LHCN-M2 (cell line): ENCODE measurements at regions not wholly inside any gene's neighbourhood (a gene's known extent, or its start where the extent isn't known, plus 50 kb on each side); places are given as distances from the start of the nearest gene placed in this dataset.
"Not testable (repeated sequence)": the region's sequence is repeated elsewhere in the genome, so short reads cannot be mapped to it uniquely, and the experiment has no call there.

Experiments
- DNase-seq: peaks from one replicate; pipeline ENCODE4 v3.0.0-alpha.2; 2012; ENCODE audit warnings: low read depth

DNA sequence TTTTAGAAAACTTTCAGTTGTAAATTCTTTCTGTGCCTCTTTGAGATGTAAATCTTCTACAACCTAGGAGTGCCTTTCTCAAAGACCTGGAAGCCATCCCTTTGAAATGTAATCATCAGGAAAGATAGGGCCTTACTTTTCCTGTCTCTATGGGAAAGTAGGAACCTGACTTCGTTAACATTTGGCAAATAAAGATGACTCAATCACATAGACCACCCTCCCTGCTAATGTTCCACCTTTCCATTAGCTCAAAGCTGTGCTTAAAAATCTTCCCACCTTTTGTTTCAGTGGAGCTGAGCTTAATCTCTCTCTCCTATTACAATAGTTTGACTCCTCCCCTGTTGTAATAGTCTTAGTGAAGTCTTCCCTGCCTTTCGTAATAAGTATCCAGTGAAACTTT is 247.7 kb downstream of the OLFM4 start:
- DNase-seq: no peak

DNA sequence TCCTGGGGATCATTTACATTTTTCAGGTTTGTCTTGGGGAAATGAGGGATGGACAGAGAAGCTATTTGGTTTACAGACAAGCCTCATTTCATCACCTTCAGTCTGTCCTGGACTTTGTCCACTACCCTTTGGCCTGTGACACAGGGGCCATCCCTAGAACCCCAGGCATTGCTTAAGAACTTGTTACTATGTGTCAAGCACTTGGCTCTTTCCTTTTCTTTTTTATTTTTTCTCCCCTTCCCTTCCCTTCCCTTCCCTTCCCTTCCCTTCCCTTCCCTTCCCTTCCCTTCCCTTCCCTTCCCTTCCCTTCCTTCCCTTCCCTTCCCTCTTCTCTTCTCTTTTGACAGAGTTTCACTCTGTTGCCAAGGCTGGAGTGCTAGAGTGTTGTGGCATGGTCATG is 253.1 kb downstream of the OLFM4 start:
- DNase-seq: no peak

DNA sequence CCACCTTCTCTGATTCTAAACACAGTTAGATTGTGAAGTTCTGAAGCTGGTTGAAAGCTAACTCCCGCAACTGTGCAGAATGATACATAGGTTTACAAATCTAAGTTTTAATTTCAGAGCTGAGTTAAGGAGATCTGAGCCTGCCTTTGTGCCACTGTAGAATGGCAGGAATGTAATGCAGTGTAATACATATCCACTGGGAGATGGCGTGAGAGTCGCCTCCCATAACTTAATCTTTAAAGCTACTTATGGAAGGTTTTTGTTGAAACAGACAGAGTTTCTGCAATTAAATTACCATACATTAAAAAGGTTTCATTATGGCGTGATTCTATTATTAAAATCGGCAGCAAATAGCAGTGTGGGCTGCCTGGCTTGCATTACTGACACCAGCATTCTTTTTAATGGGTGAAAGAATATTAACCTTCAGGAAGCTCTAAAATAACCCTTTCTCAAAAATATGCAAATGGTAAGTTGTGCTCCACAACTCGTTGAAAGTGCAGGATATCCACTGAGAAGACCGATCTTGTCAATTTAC is 257.4 kb downstream of the OLFM4 start:
- DNase-seq: no peak

DNA sequence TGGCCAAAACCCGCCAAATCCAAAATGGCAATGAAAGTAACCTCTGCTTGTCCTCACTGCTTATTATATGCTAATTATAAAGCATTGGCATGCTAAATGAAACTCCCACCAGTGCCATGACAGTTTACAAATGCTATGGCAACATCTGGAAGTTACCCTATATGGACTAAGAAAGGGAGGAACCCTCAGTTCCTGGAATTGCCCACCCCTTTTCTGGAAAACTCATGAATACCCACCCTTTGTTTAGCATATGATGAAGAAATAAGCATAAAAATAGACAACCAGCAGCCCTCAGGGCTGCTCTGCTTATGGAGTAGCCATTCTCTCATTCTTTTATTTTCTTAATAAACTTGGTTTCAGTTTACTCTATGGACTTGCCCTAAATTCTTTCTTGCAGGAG is 269.8 kb downstream of the OLFM4 start:
- DNase-seq: no peak

DNA sequence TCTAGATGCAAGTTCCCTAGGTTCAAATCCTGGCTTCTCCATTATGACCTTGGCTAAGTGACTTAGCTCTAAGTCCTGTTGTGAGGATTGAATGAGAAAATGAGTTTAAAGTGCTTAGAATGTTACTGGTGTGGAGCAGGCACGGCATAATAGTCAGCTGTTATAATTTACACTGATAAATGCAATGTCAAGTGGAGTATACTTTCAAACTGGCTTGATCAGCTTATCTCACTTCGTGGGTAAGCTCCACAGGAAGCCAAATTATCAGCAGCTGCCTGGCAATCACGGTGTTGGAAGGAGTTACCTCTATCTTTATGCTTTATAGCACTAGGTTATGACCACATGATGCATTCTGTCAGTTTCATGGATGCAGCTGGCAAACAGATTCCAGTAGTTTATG is 272.8 kb downstream of the OLFM4 start:
- DNase-seq: no peak

DNA sequence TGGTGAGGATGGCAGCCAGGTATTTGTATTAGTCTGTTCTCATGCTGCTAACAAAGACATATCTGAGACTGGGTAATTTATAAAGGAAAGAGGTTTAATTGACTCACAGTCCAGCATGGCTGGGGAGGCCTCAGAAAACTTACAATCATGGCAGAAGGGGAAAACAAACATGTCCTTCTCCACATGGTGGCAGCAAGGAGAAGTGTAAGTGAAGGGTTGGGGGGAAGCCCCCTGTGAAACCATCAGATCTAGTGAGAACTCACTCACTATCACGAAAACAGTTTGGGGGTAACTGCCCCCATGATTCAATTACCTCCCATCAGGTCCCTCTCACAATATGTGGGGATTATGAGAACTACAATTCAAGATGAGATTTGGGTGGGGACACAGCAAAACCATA is 276.8 kb downstream of the OLFM4 start:
- not testable (repeated sequence) for DNase-seq

DNA sequence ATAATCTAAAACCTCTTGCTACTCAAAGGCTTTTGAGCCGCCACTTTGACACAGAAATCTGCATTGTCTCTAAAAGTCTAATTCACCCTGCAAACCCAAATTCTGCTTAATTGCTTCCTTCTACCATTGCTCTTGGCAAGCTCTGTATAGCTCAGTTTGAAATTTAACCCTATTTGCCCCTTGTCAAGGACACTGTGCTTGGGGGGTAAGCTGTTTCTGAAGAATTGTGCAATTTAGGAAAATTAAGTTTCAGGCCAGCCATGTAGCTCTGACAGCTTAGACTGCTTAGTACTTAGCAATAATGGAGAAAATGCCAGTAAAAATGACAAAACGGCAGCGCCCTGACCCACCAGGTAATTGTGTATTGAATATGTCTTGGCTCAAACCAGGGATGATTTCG is 282.2 kb downstream of the OLFM4 start:
- DNase-seq: no peak

DNA sequence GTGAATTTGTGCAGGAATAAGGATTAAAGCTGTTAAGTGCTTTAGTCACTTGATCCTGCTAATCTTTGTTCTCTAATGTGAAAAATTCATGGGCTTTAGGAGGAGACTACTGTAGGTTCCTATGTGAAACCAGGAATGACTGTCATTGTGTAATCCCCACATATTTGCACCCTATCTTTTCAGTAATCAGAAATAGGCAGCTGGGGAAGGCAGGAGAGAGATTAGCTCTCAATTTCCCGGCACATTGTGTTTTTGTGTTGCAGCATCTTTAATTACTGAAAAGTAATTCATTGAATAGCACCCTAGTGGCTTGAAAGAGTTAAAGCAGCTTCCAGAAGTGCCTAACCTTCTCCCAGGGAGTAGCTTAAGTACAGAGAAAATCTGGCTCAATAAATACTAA is 282.9 kb downstream of the OLFM4 start:
- DNase-seq: no peak

DNA sequence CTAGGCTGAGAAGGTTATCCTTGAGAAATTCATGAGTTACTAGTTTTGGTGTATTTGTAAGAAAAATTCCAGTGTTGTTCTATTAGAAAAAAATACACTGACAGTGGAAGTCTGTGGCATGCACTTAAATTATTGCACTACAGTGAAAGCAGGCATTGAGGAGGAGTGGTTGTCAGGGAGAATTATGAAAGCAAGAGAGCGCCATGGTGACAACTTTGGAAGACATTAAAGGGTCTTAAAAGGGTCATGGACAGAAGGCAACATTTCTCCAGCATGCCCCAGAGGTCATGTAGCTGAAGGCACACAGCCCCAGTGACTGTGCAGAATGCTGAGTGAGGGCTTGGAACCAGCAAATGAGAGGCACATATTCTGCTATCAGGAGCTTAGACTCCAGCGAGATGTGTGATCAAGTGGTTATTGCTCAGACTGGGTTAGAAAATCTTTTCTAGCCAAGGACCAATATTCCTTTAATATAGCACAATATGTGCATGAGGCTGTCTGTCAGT is 292.7 kb downstream of the OLFM4 start:
- DNase-seq: no peak

DNA sequence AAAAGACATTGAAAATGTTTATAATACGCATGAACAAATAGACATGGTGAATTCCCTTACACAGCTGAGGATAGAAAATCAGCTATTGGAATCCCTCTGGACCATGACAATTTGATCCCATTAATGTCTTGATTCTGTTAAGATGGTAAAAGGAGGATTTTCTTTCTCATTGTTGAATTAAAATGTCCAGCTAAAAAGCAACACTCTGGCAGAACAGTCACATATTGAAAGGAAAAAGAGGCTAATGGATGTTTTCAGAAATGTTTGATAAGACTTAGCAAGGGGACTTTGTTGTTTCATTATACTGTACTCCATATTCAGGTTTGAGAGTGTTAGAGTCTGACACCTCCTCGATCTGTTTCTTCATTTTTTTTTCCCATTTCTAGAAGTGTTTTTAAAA is 296.0 kb downstream of the OLFM4 start:
- no peak for DNase-seq

DNA sequence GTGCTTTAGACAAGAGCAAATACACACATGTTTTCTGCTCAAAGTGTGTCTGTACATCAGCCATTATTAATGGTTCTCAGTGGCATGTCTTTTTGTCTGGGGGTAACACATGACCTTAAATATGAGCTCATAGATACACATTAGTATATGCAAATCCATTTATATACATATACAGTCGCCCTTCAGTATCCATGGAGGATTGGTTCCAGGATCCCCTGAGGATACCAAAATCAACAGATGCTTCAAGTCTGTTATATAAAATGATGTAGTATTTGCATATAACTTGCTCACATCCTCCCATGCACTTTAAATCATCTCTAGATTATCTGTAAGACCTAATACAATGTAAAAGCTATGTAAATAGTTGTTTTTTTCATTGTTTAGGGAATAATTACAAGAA is 298.1 kb downstream of the OLFM4 start:
- DNase-seq: no peak

DNA sequence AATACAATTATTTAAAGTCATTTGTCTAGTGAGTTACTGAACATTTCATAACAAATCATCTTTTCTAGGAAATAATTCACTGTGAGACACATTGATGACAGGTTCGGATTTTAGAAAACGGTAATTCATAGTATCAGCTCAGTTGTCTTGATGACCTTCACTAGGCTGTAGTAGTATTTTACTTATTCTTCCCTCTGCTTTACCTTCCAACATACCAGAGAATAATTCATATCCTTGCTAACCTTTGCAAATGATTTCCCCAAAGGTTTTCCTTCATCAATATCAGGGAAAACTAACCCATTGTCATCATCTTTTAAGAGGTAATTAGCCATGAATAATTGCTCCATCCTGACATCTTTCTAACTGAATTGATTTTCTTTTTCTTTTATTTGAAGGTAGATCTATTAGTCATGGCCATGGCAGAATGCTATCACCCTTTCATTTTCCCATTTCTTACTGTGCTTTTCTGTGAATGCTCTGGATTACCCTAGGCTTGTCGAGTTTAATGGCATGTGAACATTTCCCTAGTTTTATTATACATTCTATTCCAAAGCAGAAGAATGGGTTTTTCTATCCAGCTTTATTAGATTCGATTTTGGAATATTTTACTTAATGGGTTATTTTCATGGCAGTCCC is 299.2 kb downstream of the OLFM4 start:
- DNase-seq: no peak

DNA sequence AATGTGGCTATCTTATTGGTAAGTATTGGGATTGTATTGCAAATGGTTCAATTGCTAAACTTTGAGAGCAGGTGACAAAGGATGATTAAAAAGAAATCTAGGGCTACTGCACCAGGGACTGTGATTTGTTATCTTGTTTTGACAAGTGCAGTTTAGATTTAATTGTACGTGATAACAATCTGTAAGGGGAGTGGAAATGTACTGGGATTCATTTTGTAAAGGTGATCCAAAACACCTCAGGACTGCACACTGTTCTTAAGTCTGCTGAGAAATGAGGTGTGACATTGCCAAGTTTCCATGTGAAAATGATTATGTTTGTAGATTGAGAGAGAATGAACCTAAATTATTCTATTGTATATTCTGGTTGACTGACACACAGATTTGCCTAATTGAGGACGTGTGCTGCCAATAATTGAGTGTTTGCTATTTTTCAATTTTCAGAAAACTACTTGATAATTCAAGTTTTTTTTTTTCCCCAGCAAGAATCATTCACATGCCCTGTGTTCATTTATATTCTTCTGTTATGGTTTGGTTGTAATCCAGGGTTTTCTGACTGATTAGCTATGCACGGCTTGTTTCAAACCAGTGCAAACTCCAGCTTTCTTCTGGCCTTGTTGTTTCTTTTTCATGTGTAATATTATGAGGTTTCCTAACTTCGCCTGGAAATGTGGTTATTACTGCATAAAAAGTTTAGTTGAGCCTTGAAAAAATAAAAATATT is 308.0 kb downstream of the OLFM4 start:
- no peak for DNase-seq

DNA sequence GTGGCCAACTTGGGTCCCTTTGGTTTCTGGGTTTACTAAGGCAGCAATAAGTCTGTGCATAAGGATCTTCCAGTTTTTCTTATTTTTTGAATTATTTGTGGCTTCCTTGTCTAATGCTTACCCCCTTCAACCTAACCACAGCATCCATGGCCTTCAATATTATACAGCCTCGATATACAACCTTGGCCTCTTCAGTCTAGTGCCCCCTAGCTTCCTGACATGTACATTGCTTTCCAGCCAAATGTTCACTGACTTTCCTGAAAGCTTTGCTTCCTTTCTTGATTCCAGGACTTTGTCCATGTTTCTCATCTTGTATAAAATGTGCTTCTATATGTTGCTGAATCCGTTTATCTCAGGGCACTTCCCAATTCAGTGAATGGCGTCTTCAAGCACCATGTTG is 310.1 kb downstream of the OLFM4 start:
- no peak for DNase-seq

DNA sequence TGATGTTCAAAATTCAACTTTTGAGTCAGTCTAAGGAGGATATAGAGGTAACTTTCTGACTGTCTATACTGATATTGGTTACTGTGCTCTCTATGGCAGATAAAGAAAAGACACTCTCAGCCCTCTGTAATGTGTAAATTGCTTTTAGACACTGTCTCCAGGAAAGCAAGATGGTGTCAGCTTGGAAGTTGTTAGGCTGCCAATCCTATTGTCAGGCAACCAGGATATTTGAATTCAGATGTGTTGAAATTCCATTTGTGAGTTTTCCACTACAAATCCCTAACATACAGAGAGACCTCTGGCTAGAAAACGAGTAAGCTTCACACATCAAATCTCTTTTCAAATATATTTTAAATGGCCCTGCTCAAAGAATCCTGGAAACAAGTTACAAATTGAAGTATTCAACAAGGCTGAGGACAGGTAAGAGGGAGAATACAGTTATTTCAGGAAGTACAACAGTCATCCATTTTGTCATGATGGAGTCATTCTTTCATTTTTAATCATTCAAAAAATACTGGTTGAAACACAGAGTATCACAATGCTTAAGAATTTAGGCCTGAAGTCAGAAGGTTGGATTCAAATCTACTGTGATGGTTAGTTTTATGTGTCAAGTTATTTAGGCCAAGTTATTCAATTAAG is 312.0 kb downstream of the OLFM4 start:
- DNase-seq: no peak

DNA sequence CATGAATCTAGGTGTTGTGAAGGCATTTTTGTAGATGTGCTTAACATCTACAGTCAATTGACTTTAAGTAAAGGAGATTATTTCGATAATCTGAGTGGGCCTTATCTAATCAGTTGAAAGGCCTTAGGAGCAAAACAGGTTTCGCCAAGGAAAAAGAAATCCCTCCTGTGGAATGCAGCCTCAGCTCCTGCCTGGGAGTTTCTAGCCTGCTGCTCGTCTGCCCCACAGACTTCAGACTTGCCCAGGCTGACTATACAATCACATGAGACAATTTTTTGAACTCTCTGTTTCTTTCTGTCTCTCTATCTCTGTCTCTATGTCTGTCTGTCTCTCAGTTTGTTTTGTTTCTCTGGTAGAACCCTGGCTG is 312.5 kb downstream of the OLFM4 start:
- no peak for DNase-seq

DNA sequence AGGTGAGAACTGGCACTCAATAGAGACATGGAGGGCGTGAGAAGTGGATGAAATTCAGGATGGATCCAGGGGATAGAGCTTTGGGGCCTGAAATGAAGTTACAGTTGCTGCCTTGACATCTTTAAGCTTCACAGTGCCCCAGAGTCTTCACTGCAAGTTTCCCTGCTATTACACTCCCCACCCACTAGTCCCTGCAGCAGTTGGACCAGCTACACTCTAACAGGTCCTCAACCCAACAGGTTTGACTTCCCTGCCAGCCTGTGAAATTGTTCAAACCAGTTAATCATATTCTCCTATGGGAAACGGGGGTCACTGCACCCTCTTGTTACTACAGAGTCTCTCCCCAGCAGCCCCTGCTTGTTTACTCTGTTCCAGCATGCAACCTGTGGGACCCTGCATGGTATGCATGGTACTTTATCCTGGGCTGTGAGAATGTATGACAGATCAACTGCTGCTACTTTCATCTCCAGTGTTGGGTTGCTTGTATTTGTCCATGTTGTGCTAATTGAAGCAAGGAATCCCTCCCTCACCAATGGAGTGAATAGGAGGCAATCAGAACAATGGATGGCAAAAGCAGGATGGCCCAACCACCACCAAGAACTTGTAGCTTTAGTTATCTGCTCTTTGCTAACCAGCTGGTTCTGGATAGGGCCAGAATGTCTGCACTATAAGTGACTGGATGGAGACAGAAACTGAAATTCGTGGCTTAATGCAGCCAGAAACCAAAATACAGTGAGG is 314.2 kb downstream of the OLFM4 start:
- DNase-seq: no peak

DNA sequence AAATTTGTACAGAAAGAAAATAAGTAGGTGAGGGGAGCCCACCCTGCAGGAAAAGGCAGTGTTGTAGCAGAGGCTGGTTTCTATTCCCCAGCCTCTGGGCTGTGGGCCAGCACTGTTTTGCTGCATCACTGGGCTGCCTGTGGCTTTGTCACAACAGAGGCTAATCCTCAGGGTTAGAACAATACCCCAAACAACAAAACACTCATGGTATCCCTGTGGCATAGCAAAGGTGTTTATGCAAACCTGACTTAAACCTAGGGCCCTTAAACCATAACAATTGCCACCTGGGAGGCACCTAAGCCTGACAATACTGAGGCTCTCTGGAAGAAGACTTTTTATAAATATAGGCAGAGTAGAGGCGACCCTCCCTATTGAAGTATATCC is 314.7 kb downstream of the OLFM4 start:
- DNase-seq: no peak

DNA sequence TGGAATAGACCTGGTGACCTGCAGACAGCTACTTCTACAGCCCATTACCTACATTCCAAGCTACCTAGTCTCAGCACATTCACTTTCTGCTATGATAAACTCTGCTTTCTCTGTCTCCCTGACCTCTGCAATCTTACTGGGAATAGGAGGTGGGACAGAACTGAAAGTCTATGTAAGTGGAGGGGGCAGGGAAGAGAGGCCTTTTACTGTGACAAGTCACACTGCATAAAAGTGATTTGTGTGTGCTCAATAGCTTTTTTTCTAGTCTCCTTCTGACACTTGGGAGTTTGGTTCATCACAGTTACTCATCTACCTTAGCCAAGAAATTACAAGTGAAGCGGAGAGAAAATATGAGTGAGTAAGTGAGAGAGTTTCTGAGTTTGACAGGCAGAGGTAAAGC is 322.4 kb downstream of the OLFM4 start:
- no peak for DNase-seq

DNA sequence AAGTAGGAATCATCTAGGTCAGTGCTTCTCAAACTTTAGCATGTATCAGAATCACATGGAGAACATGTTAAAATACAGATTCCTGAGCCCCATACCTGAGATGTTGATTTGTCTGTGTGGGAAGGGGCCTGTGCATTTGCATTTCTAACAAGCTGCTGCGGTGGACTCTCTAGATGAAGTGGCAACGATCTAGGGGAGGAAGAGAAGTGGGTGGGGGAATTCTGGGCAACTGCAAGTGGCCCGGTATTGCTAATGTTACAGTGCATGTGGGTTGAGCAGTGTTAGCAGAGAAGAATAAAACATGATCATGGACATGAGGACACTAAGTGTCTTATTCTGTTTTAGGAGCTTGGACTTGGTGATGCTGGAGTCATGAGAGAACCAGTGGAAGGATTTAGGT is 329.0 kb downstream of the OLFM4 start:
- no peak for DNase-seq

DNA sequence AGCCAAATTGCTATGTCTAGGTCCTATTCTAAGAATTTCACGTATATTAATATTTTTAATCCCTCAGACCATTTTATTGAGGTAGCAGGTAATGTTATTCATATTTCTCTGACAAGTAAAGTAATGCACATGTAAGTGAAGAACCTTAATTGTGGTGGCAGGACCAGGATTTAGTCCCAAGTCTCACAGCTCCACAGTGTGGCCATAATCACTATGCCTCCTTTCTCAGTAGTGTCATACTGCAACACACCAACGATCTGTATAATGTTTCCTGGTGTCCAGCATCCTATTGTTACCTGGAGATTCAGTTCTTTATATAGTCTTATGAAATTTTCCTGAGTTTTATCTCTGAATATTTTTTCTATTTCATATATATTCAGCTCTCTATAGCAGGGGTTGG is 340.3 kb downstream of the OLFM4 start:
- no peak for DNase-seq

DNA sequence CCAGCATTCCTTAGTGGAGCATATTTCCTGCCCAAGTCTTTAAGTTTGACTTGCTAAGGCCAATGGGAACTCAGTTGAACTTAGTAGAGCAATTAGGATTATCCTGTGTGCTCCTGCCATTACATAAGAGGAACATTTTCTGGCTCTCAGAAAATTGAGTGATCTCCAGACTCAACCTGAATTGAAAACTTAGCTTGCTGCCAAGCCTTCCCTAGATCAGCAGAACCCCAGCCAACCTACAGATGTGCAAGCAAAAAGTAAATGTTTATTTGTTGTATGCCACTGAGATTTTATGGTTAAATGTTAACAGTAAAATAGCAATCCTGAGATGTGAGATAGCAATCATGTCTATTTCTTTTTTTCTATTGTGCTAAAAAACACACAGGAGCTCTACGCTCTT is 350.9 kb downstream of the OLFM4 start:
- DNase-seq: no peak
